ENCODE measurements at regions not wholly inside any gene's neighbourhood (a gene's known extent, or its start where the extent isn't known, plus 50 kb on each side); places are given as distances from the start of the nearest gene placed in this dataset.
A peak's percentile ranks its signal among the peaks of the same experiment; 100 is the strongest.
"Not testable (repeated sequence)": the region's sequence is repeated elsewhere in the genome, so short reads cannot be mapped to it uniquely, and the experiment has no call there.

GRCh38 chr7:153989066-153989627, 63.1 kb upstream of the DPP6 start:
- not testable (repeated sequence) for H3K36me3 Mint-ChIP-seq; H3K9me3 Mint-ChIP-seq; ATAC-seq (ENCODE audit: low read depth in 2 of 2); H3K27me3 Mint-ChIP-seq; DNase-seq; H3K4me1 Mint-ChIP-seq; H3K4me3 Mint-ChIP-seq
- peak overlapping the region in 1 of 6 donors; percentile 26 for H3K27ac Mint-ChIP-seq

GRCh38 chr7:153989742-153990425, 62.3 kb upstream of the DPP6 start:
- ATAC-seq (ENCODE audit: low read depth in 2 of 2); H3K27me3 Mint-ChIP-seq; H3K9me3 Mint-ChIP-seq; H3K4me1 Mint-ChIP-seq; H3K27ac Mint-ChIP-seq; DNase-seq; H3K36me3 Mint-ChIP-seq; H3K4me3 Mint-ChIP-seq: not testable (repeated sequence)

GRCh38 chr7:153991471-153991870, 60.7 kb upstream of the DPP6 start:
- ATAC-seq (ENCODE audit: low read depth in 2 of 2); H3K27ac Mint-ChIP-seq; H3K27me3 Mint-ChIP-seq; H3K4me3 Mint-ChIP-seq; H3K36me3 Mint-ChIP-seq; H3K4me1 Mint-ChIP-seq; DNase-seq; H3K9me3 Mint-ChIP-seq: not testable (repeated sequence)

- not testable (repeated sequence) for DNase-seq; H3K4me3 Mint-ChIP-seq; ATAC-seq (ENCODE audit: low read depth in 2 of 2); H3K4me1 Mint-ChIP-seq; H3K27ac Mint-ChIP-seq; H3K36me3 Mint-ChIP-seq; H3K27me3 Mint-ChIP-seq
- H3K9me3 Mint-ChIP-seq = peaks cover 0 to 11% (median 0%) of the 10 kb centered on the region in 7 donors
Measured at GRCh38 chr7:153993402-153993801, 58.8 kb upstream of the DPP6 start.

GRCh38 chr7:153998896-153999295, 53.3 kb upstream of the DPP6 start:
- H3K4me1 Mint-ChIP-seq; H3K9me3 Mint-ChIP-seq; H3K27me3 Mint-ChIP-seq; ATAC-seq (ENCODE audit: low read depth in 2 of 2); DNase-seq; H3K36me3 Mint-ChIP-seq; H3K27ac Mint-ChIP-seq; H3K4me3 Mint-ChIP-seq: not testable (repeated sequence)

All from naive B cell (primary cell).